Heart left ventricle (tissue), 16 donors: ENCODE measurements at regions not wholly inside any gene's neighbourhood (a gene's known extent, or its start where the extent isn't known, plus 50 kb on each side); places are given as distances from the start of the nearest gene placed in this dataset.

ENCODE experiments used
- ATAC-seq, 4 donors: fragments of 200-7000 bp; cut with Tn5 transposase; one replicate each; pipeline ENCODE4 v1.9.1; 2020 to 2022; ENCODE audit warnings: moderate library complexity in 4 of 4, mild to moderate bottlenecking in 3 of 4, moderate number of reproducible peaks in 1 of 4
- DNase-seq, 5 donors: peaks; one replicate each; pipeline ENCODE4 v3.0.0-alpha.2; 2020
- H3K27ac ChIP-seq, 12 donors: fragments of 200-600 bp; sonication (generic) in 4 of 12; one replicate each; pipeline versions ENCODE4 v1.5.0 to v1.8.0; 2016 to 2022; ENCODE audit warnings: mild to moderate bottlenecking in 2 of 12
- H3K27me3 ChIP-seq, 9 donors: fragments of 200-600 bp; sonication (generic) in 2 of 9; one replicate each; pipeline versions ENCODE4 v1.5.1 to v1.8.0; 2016 to 2022; ENCODE audit warnings: mild to moderate bottlenecking in 3 of 9
- H3K36me3 ChIP-seq, 9 donors: fragments of 200-600 bp; sonication (generic) in 2 of 9; one replicate each; pipeline versions ENCODE4 v1.5.0 to v1.8.0; 2018 to 2022; ENCODE audit warnings: mild to moderate bottlenecking in 2 of 9
- H3K4me1 ChIP-seq, 12 donors: fragments of 200-600 bp; sonication (generic) in 4 of 12; one replicate each; pipeline versions ENCODE4 v1.5.0 to v1.8.0; 2016 to 2022; ENCODE audit warnings: mild to moderate bottlenecking in 3 of 12
- H3K4me3 ChIP-seq, 12 donors: fragments of 200-600 bp; sonication (generic) in 4 of 12; one replicate each; pipeline versions ENCODE4 v1.5.0 to v1.8.0; 2017 to 2022; ENCODE audit warnings: mild to moderate bottlenecking in 9 of 12, moderate library complexity in 4 of 12
- H3K9me3 ChIP-seq, 12 donors: fragments of 200-600 bp; sonication (generic) in 4 of 12; one replicate each; pipeline versions ENCODE4 v1.5.0 to v1.8.0; 2016 to 2022; ENCODE audit warnings: mild to moderate bottlenecking in 1 of 12
- POLR2A ChIP-seq, 2 donors: fragments of 450-650 bp; IDR thresholded peaks; one replicate each; pipeline ENCODE4 v1.6.1; 2017; ENCODE audit warnings: antibody characterized with exemption in 2 of 2, mild to moderate bottlenecking in 2 of 2, moderate library complexity in 2 of 2
- WGBS, 4 donors: extraction: QIAGEN DNeasy Blood & Tissue Kit in 2 of 4; methylation state at CpG; one replicate each; pipeline versions ENCODE4 v1.1.5 to v1.1.7; 2013 to 2018; 5-methylcytosine and 5-hydroxymethylcytosine counted together
- intact Hi-C, 10 donors: fragments of 100-400 bp; cut with DNase I; formaldehyde crosslinking; loops; one replicate each; pipeline versions ENCODE4 v1.11.1 to v1.14.2; 2022
- TF ChIP-seq, protein P1 (sequence below), 12 donors: fragments of 200-600 bp; sonication (generic) in 4 of 12; IDR thresholded peaks; one replicate each; pipeline versions ENCODE4 v1.5.0 to v1.8.0; 2018 to 2022; ENCODE audit warnings: antibody characterized with exemption in 12 of 12, mild to moderate bottlenecking in 5 of 12
- donor health status: ischemic (EF 13 %, LVEDD 7.1; RV severe dilation, severe dysfunction).
- donor health status: healthy with polysubstance abuse.
- donor health status: DM: no; HTN: yes; CAD: no.
- donor health status: DM: no; HTN: no; CAD: no.
- donor health status: ischemic (EF 25% LVEDD 6.9; RV normal size, moderate dysfunction).
- donor health status: ischemic (EF 25% LVEDD 5.7; RV mildly dilated, moderate dysfunction).
- donor health status: healthy.
- donor health status: DM: yes; HTN: yes; CAD: no.
- donor health status: ischemic (EF 35%, LVEDD 5.7; RV mildly dilated, moderate dysfunction).
- donor health status: nonischemic (EF 11% LVEDD 7.7; RV severe dilation, severe dysfunction).
- donor health status: DM: yes; HTN: yes; CAD: no.
- donor health status: PGD.
- donor health status: ischemic (EF 29% LVEDD 5.4; RV normal size, mild dysfunction).
- donor health status: nonischemic (EF 23%, LVEDD 6.1; RV moderate dilation, normal function).

DNA sequence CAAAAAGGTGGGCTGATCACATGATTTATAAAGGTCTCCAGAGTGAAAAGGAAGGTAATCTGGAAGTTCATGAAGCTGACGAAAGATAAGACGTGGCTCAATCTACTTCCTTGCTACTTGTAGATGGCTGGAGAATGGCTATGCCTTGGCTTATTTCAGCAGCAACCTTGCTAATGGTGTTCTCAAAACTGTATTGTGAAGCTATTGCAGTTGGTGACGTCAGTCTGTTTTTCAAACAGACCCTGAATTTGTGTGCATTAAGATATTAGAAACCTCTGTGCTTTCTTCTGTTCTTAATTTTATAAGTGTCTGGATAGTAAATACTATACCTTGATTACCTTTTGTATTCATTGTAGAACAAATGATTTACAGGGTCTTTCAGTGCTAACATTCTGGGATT lies 58.3 kb upstream of the C11orf87 start:
- ATAC-seq (no peak), DNase-seq (no peak)
- no peaks in the 10 kb centered on the region for H3K36me3 ChIP-seq
- WGBS, 4 donors, result 74 to 88% (median 76%) methylated on average over 3 of the region's 3 CpGs
- H3K4me1 ChIP-seq, result no peaks in the 10 kb centered on the region
- H3K9me3 ChIP-seq, result peaks cover 0 to 5% (median 0%) of the 10 kb centered on the region in 12 donors
- no peak overlapping the region for H3K4me3 ChIP-seq
- no peaks in the 10 kb centered on the region for H3K27me3 ChIP-seq
- no peak overlapping the region for H3K27ac ChIP-seq
- intact Hi-C loops, result no loop called here
- TF ChIP-seq POLR2A (IDR thresholded peaks at IDR 0.05), result no peak
- TF ChIP-seq, protein P1, sequence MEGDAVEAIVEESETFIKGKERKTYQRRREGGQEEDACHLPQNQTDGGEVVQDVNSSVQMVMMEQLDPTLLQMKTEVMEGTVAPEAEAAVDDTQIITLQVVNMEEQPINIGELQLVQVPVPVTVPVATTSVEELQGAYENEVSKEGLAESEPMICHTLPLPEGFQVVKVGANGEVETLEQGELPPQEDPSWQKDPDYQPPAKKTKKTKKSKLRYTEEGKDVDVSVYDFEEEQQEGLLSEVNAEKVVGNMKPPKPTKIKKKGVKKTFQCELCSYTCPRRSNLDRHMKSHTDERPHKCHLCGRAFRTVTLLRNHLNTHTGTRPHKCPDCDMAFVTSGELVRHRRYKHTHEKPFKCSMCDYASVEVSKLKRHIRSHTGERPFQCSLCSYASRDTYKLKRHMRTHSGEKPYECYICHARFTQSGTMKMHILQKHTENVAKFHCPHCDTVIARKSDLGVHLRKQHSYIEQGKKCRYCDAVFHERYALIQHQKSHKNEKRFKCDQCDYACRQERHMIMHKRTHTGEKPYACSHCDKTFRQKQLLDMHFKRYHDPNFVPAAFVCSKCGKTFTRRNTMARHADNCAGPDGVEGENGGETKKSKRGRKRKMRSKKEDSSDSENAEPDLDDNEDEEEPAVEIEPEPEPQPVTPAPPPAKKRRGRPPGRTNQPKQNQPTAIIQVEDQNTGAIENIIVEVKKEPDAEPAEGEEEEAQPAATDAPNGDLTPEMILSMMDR (IDR thresholded peaks at IDR 0.05), result no peak

DNA sequence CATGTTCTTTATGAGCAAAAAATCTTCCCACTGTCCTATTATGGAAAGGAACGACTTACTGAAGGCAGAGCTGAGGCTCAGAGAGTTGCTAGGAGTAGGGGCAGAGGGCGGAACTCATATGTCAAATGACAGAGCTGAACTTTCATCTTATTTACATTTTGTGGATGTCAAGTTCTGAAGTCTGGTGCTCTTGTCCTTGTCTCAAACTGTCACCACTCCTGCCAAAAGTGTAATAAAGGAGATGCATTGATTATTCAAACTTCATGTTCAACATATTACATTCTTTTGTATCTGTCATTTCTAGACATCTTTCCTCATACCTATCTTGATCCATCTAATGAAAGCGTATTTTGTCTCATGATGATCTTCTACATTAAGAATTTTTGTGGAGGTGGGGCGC lies 57.1 kb upstream of the C11orf87 start:
- H3K36me3 ChIP-seq, result no peaks in the 10 kb centered on the region
- DNase-seq (no peak), ATAC-seq (no peak)
- peaks cover 0 to 5% (median 0%) of the 10 kb centered on the region in 12 donors for H3K9me3 ChIP-seq
- intact Hi-C loops, result no loop called here
- no peaks in the 10 kb centered on the region for H3K4me1 ChIP-seq
- WGBS, 4 donors, result 87 to 92% (median 89%) methylated on average over 4 of the region's 4 CpGs
- no peak overlapping the region for H3K27ac ChIP-seq
- H3K27me3 ChIP-seq, result no peaks in the 10 kb centered on the region
- no peak overlapping the region for H3K4me3 ChIP-seq
- TF ChIP-seq POLR2A (IDR thresholded peaks at IDR 0.05), result no peak
- TF ChIP-seq, protein P1 (IDR thresholded peaks at IDR 0.05), result no peak

DNA sequence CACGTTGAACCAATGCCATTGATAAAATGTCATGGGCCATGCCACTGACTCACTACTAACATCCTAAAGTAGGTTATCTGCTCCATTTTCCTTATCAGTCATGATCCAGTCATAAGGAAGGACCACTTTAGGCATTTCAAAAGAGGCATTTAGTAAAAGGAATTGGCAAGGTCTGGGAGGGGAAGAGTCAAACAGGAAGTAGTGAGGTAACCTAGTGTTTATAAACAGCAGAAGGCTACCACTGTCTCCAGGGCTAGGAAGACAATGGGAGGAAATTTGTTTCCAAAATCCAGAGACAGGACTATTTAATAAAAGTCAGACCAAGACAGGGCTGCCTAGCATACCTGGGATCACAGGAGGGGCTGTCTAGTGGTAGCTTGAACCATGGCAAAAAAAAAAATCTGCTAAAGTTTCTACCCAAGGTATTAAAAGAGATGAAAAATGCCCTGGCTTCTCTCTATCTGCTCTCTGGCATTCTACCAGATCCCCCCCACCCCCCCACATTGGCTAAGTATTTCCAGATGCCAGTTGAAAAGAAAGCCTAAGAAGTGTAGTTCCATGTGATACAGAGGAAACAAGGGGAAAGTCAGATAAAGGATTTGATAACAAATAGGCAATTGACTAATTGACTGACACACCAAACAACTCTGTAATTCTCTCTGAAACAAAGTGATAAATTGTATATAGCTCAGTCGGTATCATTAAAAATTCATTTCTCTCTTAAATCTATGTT lies 50.4 kb upstream of the C11orf87 start:
- Histone ChIP-seq H3K4me1 (peaks cover 0 to 4% (median 1%) of the 10 kb centered on the region in 12 donors), H3K27me3 (no peaks in the 10 kb centered on the region), H3K4me3 (no peak overlapping the region), H3K9me3 (peaks cover 0 to 5% (median 0%) of the 10 kb centered on the region in 12 donors), H3K36me3 (no peaks in the 10 kb centered on the region), H3K27ac (no peak overlapping the region)
- WGBS, 4 donors, result 52 to 63% (median 57%) methylated on average over 2 of the region's 2 CpGs
- intact Hi-C loops, result no loop called here
- no peak for ATAC-seq
- DNase-seq, result no peak
- TF ChIP-seq, protein P1 (IDR thresholded peaks at IDR 0.05), result no peak
- no peak for TF ChIP-seq POLR2A (IDR thresholded peaks at IDR 0.05)
